B cell (primary cell): ENCODE measurements at regions not wholly inside any gene's neighbourhood (a gene's known extent, or its start where the extent isn't known, plus 50 kb on each side); places are given as distances from the start of the nearest gene placed in this dataset.

ENCODE experiments used
- ATAC-seq: fragments of 200-7000 bp; cut with Tn5 transposase; one replicate; pipeline ENCODE4 v1.10.0; 2021; ENCODE audit warnings: low read depth, mild to moderate bottlenecking, moderate number of reproducible peaks, moderate library complexity
- CTCF ChIA-PET: fragments of 350-600 bp; sonication (Branson Sonifier 250); formaldehyde crosslinking; loops from one replicate; lab custom pipeline; 2021; ENCODE audit warnings: antibody characterized with exemption, inconsistent platforms; lab: Charles Lee
- POLR2A ChIA-PET: fragments of 350-600 bp; sonication (Branson Sonifier 250); formaldehyde crosslinking; loops from one replicate; lab custom pipeline; 2021; ENCODE audit warnings: antibody characterized with exemption; lab: Charles Lee
- DNase-seq: peaks from one replicate; pipeline ENCODE4 v3.0.0; 2013
- H2AFZ ChIP-seq: 2 replicates; pipeline ENCODE4 v1.6.1; 2012; ENCODE audit warnings: mild to moderate bottlenecking, low read depth, low read length; ENCODE audit not compliant: insufficient read depth, poor library complexity, severe bottlenecking
- H3K27ac ChIP-seq, 2 donors: 1 replicate in 1 of 2; 2 replicates in 1 of 2; pipeline ENCODE4 v1.5.1; 2012 to 2013; ENCODE audit warnings: low read length in 2 of 2, mild to moderate bottlenecking in 2 of 2, moderate library complexity in 1 of 2
- H3K27me3 ChIP-seq, 4 experiments: fragments of 200-600 bp in 1 of 4; sonication (generic) in 1 of 4; replicated peaks in 1 of 4; 1 replicate in 2 of 4; 2 replicates in 2 of 4; pipeline versions ENCODE4 v1.6.1 to v1.7.0; 2013 to 2016; ENCODE audit warnings: low read length in 3 of 4, mild to moderate bottlenecking in 2 of 4, mixed read lengths in 1 of 4, moderate library complexity in 1 of 4; ENCODE audit not compliant: insufficient read depth in 4 of 4, control insufficient read depth in 3 of 4; ENCODE audit errors: control extremely low read depth in 1 of 4
- H3K36me3 ChIP-seq, 2 experiments: replicated peaks in 1 of 2; 1 replicate in 1 of 2; 2 replicates in 1 of 2; pipeline versions ENCODE4 v1.6.1 to v1.7.1; 2013; ENCODE audit warnings: low read length in 1 of 2; ENCODE audit not compliant: insufficient read depth in 2 of 2, control insufficient read depth in 1 of 2; ENCODE audit errors: control extremely low read depth in 1 of 2, extremely low read depth in 1 of 2
- H3K4me1 ChIP-seq, 2 donors: fragments of 200-600 bp in 1 of 2; sonication (generic) in 1 of 2; 1 replicate in 1 of 2; 2 replicates in 1 of 2; pipeline versions ENCODE4 v1.5.1 to v1.6.1; 2013 to 2017; ENCODE audit warnings: low read length in 2 of 2; ENCODE audit not compliant: control insufficient read depth in 2 of 2, insufficient read depth in 2 of 2
- H3K4me2 ChIP-seq: replicated peaks from 2 replicates; pipeline ENCODE3; 2012; ENCODE audit warnings: mild to moderate bottlenecking, low read depth, low read length; ENCODE audit not compliant: poor library complexity, severe bottlenecking
- H3K4me3 ChIP-seq, 5 experiments: fragments of 200-600 bp in 1 of 5; sonication (generic) in 1 of 5; 1 replicate in 3 of 5; 2 replicates in 2 of 5; pipeline versions ENCODE4 v1.5.1 to v1.7.0; 2011 to 2016; ENCODE audit warnings: low read length in 4 of 5, mild to moderate bottlenecking in 4 of 5, low read depth in 2 of 5, control low read depth in 1 of 5, moderate library complexity in 1 of 5; ENCODE audit not compliant: insufficient read depth in 1 of 5; ENCODE audit errors: control extremely low read depth in 1 of 5, extremely low read depth in 1 of 5
- H3K79me2 ChIP-seq: fragments of 200-600 bp; sonication (generic); one replicate; pipeline ENCODE4 v1.6.0; 2016; ENCODE audit warnings: low read length; ENCODE audit not compliant: control insufficient read depth, insufficient read depth
- H3K9ac ChIP-seq: fragments of 200-600 bp; sonication (generic); 2 replicates; pipeline ENCODE4 v1.6.1; 2017; ENCODE audit warnings: mild to moderate bottlenecking, low read length, moderate library complexity
- H3K9me3 ChIP-seq, 3 donors: one replicate each; pipeline versions ENCODE4 v1.6.1 to v1.7.1; 2013; ENCODE audit warnings: low read length in 2 of 3; ENCODE audit not compliant: control insufficient read depth in 2 of 3, insufficient read depth in 1 of 3; ENCODE audit errors: control extremely low read depth in 1 of 3
- H4K20me1 ChIP-seq: 2 replicates; pipeline ENCODE4 v1.6.0; 2012; ENCODE audit warnings: mild to moderate bottlenecking, low read length; ENCODE audit not compliant: insufficient read depth, control insufficient read depth, poor library complexity, severe bottlenecking
- H3K27ac Mint-ChIP-seq: one replicate; pipeline ENCODE4 v1.8.0; 2021; ENCODE audit warnings: mixed read lengths
- H3K27me3 Mint-ChIP-seq: one replicate; pipeline ENCODE4 v1.8.0; 2021; ENCODE audit warnings: mixed read lengths
- H3K4me1 Mint-ChIP-seq: one replicate; pipeline ENCODE4 v1.8.0; 2021; ENCODE audit warnings: mixed read lengths
- H3K4me3 Mint-ChIP-seq: one replicate; pipeline ENCODE4 v1.8.0; 2021; ENCODE audit warnings: mixed read lengths
- H3K9me3 Mint-ChIP-seq: one replicate; pipeline ENCODE4 v1.8.0; 2022; ENCODE audit warnings: mixed read lengths; ENCODE audit not compliant: insufficient read depth
- CTCF ChIP-seq: fragments of 200-600 bp; IDR thresholded peaks from one replicate; pipeline ENCODE4 v1.8.0; 2022; ENCODE audit warnings: antibody characterized with exemption, mild to moderate bottlenecking
- EZH2 ChIP-seq: IDR thresholded peaks from 2 replicates; pipeline ENCODE4 v1.6.1; 2012; ENCODE audit warnings: borderline replicate concordance, low read depth, mild to moderate bottlenecking, moderate library complexity, low read length; ENCODE audit not compliant: insufficient read depth, poor library complexity, severe bottlenecking
- WGBS: methylation state at CpG from one replicate; pipeline ENCODE4 v1.1.5; 2013; ENCODE audit warnings: missing lambda C conversion rate; ENCODE audit not compliant: insufficient coverage; 5-methylcytosine and 5-hydroxymethylcytosine counted together
- intact Hi-C: fragments of 100-400 bp; cut with micrococcal nuclease; formaldehyde crosslinking; loops from one replicate; pipeline ENCODE4 v1.10.0; 2022

DNA sequence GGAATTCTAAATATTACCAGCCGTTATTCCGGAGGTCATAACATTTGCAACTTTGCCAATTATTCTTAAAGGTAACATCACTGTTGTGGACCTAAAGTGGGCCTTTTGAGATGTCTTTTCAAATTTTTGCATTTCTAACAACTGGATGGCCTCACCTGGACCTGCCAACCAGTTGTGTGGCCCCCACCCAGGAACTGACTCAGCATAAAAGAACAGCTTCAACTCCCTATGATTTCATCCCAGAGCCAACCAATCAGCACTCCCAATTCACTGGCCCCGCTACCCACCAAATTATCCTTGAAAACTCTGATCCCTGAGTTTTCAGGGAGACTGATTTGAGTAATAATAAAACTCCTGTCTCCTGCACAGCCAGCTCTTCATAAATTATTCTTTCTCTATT, 489.7 kb upstream of the LMCD1 start:
- Mint-ChIP-seq H3K4me3 (no peak overlapping the region), H3K4me1 (no peaks in the 10 kb centered on the region), H3K27ac (no peak overlapping the region), H3K27me3 (no peaks in the 10 kb centered on the region), H3K9me3 (peaks cover 3% of the 10 kb centered on the region)
- Histone ChIP-seq H3K9ac (no peak overlapping the region), H3K27ac (no peak overlapping the region), H2AFZ (no peak overlapping the region), H3K4me2 (no peak overlapping the region), H3K27me3 (no peaks in the 10 kb centered on the region), H3K79me2 (no peaks in the 10 kb centered on the region), H3K36me3 (no peaks in the 10 kb centered on the region), H3K4me1 (no peaks in the 10 kb centered on the region), H3K4me3 (no peak overlapping the region), H4K20me1 (no peaks in the 10 kb centered on the region), H3K9me3 (peaks cover 0 to 10% (median 0%) of the 10 kb centered on the region in 3 donors)
- ChIA-PET POLR2A (no interaction called here), CTCF (no interaction called here)
- no peak for TF ChIP-seq EZH2
- TF ChIP-seq CTCF, result no peak
- DNase-seq, result no peak
- no CpG with 5 or more reads among the region's 3 CpGs for WGBS
- ATAC-seq, result no peak
- intact Hi-C loops, result no loop called here

DNA sequence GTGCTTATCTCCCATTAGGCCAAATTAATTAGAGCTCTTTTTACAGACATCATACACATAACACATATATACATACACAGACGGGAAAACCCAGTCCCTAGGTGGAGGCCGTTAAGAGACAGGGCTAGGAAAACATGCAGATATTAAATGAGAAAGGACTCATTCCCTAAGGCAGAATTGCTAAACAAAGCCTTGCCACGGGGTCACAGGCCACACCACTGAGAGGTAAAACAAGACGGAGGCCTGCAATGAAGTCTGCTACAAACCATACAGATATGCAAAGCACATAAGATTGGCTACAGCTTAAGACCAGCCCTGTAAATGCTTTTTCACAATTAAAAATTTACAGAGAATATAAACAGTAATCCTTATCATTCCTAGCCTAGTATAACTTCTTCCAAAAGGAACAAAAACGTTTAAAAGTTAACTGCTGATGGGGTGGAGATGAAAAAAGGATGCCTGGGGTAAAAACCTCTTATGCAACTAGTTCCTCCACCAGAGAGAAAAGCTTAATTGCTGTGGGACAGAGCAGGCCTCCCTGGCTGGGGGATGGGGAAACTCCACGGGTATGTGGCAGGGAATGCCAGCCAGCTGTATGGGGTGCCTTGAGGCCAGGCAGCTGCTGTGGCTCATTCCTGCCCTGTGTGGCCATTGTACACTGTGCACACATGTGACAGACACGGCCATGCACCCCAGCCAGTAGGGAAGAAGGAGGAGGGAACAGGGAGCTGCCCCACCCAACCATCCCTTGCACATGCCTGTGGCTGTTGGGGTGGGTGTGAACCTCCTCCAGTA, 481.4 kb upstream of the LMCD1 start:
- H3K79me2 ChIP-seq, result no peaks in the 10 kb centered on the region
- TF ChIP-seq CTCF, result no peak
- TF ChIP-seq EZH2, result no peak
- ChIA-PET POLR2A (no interaction called here), CTCF (no interaction called here)
- H3K36me3 ChIP-seq, result no peaks in the 10 kb centered on the region
- no peak overlapping the region for H3K9ac ChIP-seq
- H3K27me3 ChIP-seq, result no peaks in the 10 kb centered on the region
- no peaks in the 10 kb centered on the region for H3K4me1 ChIP-seq
- Mint-ChIP-seq H3K4me3 (no peak overlapping the region), H3K27me3 (no peaks in the 10 kb centered on the region), H3K27ac (no peak overlapping the region), H3K4me1 (no peaks in the 10 kb centered on the region), H3K9me3 (peaks cover 2% of the 10 kb centered on the region)
- 91% methylated on average over 5 of the region's 7 CpGs for WGBS
- H4K20me1 ChIP-seq, result no peaks in the 10 kb centered on the region
- H2AFZ ChIP-seq, result no peak overlapping the region
- H3K27ac ChIP-seq, result no peak overlapping the region
- H3K4me2 ChIP-seq, result no peak overlapping the region
- DNase-seq (no peak), ATAC-seq (no peak)
- no peak overlapping the region for H3K4me3 ChIP-seq
- H3K9me3 ChIP-seq, result peaks cover 0 to 17% (median 0%) of the 10 kb centered on the region in 3 donors
- intact Hi-C loops, result no loop called here
